Ectodermal cell (in vitro differentiated cells): ENCODE measurements at regions not wholly inside any gene's neighbourhood (a gene's known extent, or its start where the extent isn't known, plus 50 kb on each side); places are given as distances from the start of the nearest gene placed in this dataset.

ENCODE experiments used
- H3K27ac ChIP-seq: 2 replicates; pipeline ENCODE4 v1.7.0; 2013; ENCODE audit warnings: mild to moderate bottlenecking, low read depth, low read length; ENCODE audit not compliant: insufficient read depth, poor library complexity, severe bottlenecking
- H3K27me3 ChIP-seq: 2 replicates; pipeline ENCODE4 v1.7.0; 2013; ENCODE audit warnings: mild to moderate bottlenecking, low read length; ENCODE audit not compliant: insufficient read depth, control insufficient read depth, poor library complexity, severe bottlenecking
- H3K36me3 ChIP-seq: one replicate; pipeline ENCODE4 v1.7.0; 2013; ENCODE audit warnings: low read length; ENCODE audit not compliant: control insufficient read depth, insufficient read depth
- H3K4me1 ChIP-seq: one replicate; pipeline ENCODE4 v1.7.0; 2013; ENCODE audit warnings: low read length; ENCODE audit not compliant: control insufficient read depth, insufficient read depth
- H3K4me3 ChIP-seq: 2 replicates; pipeline ENCODE4 v1.7.0; 2013; ENCODE audit warnings: low read depth, low read length, control low read depth; ENCODE audit not compliant: insufficient read depth
- H3K9me3 ChIP-seq: 2 replicates; pipeline ENCODE4 v1.7.0; 2013; ENCODE audit warnings: mild to moderate bottlenecking, low read length, moderate library complexity; ENCODE audit not compliant: control insufficient read depth
- WGBS, 2 experiments: methylation state at CpG; one replicate each; pipeline ENCODE4 v1.1.7; 2013; ENCODE audit warnings: missing lambda C conversion rate in 2 of 2; 5-methylcytosine and 5-hydroxymethylcytosine counted together

DNA sequence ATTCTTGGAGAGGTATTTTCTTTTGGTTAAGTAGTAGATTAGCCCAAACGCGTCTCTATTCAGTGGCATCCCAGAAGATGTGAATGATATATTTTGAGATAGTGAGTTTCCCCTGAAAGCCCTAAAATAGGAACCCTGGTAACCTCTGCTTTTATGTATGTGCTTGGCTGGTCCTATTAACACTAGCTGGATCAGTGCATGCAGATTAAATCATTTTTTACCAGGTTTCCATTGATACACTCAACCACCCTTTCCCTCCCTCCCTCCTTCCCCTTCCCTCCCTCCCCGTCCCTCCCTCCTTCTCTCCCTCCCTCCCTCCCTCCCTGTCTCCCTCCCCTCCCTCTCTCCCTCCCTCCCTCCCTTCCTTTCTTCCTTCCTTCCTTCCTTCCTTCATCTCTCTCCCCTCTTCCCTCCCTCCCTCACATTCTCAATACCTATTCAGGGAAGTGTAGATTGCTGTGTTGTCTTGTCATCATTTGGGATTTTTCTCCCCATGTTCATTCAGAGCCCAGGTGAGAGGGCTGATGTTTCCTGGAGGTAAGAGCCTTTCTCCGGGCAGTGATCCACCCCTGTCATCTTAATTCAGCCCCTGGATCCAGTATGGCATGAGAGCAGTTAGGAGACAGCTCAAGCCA, 406.8 kb downstream of the PRDM2 start:
- WGBS, 2 experiments: 95 to 96% methylated on average over 3 of the region's 4 CpGs
- Histone ChIP-seq H3K9me3 (no peaks in the 10 kb centered on the region), H3K27ac (no peak overlapping the region), H3K4me1 (no peaks in the 10 kb centered on the region), H3K36me3 (no peaks in the 10 kb centered on the region), H3K27me3 (no peaks in the 10 kb centered on the region), H3K4me3 (no peak overlapping the region)

- Histone ChIP-seq H3K4me1 (no peaks in the 10 kb centered on the region), H3K27me3 (no peaks in the 10 kb centered on the region), H3K27ac (no peak overlapping the region), H3K36me3 (no peaks in the 10 kb centered on the region), H3K4me3 (no peak overlapping the region), H3K9me3 (no peaks in the 10 kb centered on the region)
- 87% methylated on average over 14 of the region's 14 CpGs for WGBS, 2 experiments
These were observed 408.6 kb downstream of the PRDM2 start for GRCh38 chr1:14108356-14109275.

DNA sequence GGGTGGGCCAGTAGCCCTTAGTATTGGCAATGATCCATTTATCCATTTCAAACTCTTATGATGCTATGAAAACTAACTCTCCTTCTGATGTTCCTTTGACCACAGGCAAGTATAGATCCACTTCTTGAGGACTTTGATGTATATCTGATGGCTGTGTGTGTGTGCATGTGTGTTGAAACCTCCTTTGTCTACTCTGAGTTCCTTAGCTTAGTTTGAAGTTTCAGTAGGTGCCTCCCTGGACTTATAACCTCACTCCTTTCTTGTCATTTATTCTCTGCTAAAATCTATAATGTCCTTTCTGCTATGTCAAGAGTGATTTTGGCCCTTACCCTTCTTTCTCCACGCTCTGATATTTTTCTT, 409.3 kb downstream of the PRDM2 start:
- no peaks in the 10 kb centered on the region for H3K36me3 ChIP-seq
- no peak overlapping the region for H3K4me3 ChIP-seq
- WGBS, 2 experiments: 92 to 95% methylated on average over 1 of the region's 1 CpG
- H3K27me3 ChIP-seq: no peaks in the 10 kb centered on the region
- no peaks in the 10 kb centered on the region for H3K4me1 ChIP-seq
- H3K27ac ChIP-seq: no peak overlapping the region
- H3K9me3 ChIP-seq: no peaks in the 10 kb centered on the region

- H3K36me3 ChIP-seq: no peaks in the 10 kb centered on the region
- H3K27me3 ChIP-seq: no peaks in the 10 kb centered on the region
- H3K27ac ChIP-seq: no peak overlapping the region
- WGBS, 2 experiments: 82 to 93% methylated on average over 2 of the region's 2 CpGs
- no peak overlapping the region for H3K4me3 ChIP-seq
- no peaks in the 10 kb centered on the region for H3K4me1 ChIP-seq
- no peaks in the 10 kb centered on the region for H3K9me3 ChIP-seq
These were observed 410.1 kb downstream of the PRDM2 start for GRCh38 chr1:14110040-14110439.

DNA sequence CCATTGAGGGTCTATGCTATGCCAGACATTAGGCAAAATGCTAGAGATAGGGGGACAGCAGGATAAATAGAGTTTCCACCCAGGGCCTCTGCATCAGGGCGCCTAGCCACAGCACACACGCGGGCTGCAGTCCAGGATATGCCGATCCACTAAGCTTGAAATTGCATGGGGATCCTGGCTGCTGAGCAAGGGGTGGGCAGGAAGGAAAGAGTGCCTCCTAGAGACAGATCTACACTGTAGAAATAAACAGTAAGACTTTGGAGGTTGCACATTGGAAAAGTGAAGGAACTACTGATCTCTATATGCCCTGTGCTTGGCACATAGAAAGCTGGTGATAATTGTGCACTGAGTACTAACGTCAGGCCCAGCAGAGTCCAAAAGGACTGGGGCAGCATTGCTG, 411.1 kb downstream of the PRDM2 start:
- H3K27me3 ChIP-seq: no peaks in the 10 kb centered on the region
- H3K4me1 ChIP-seq: no peaks in the 10 kb centered on the region
- H3K27ac ChIP-seq: no peak overlapping the region
- H3K9me3 ChIP-seq: no peaks in the 10 kb centered on the region
- 85 to 86% methylated on average over 5 of the region's 5 CpGs for WGBS, 2 experiments
- H3K36me3 ChIP-seq: no peaks in the 10 kb centered on the region
- no peak overlapping the region for H3K4me3 ChIP-seq

GRCh38 chr1:14112613-14113012, 412.6 kb downstream of the PRDM2 start:
- 90 to 100% methylated on average over 1 of the region's 1 CpG for WGBS, 2 experiments
- Histone ChIP-seq H3K27ac (no peak overlapping the region), H3K36me3 (no peaks in the 10 kb centered on the region), H3K4me1 (no peaks in the 10 kb centered on the region), H3K4me3 (no peak overlapping the region), H3K9me3 (no peaks in the 10 kb centered on the region), H3K27me3 (no peaks in the 10 kb centered on the region)

- Histone ChIP-seq H3K4me1 (no peaks in the 10 kb centered on the region), H3K4me3 (no peak overlapping the region), H3K27ac (no peak overlapping the region), H3K36me3 (no peaks in the 10 kb centered on the region), H3K9me3 (no peaks in the 10 kb centered on the region), H3K27me3 (no peaks in the 10 kb centered on the region)
- WGBS, 2 experiments: 86 to 87% methylated on average over 9 of the region's 9 CpGs
These were observed 413.3 kb downstream of the PRDM2 start for GRCh38 chr1:14113271-14113670.

- WGBS, 2 experiments: 56 to 57% methylated on average over 15 of the region's 15 CpGs
- Histone ChIP-seq H3K4me1 (no peaks in the 10 kb centered on the region), H3K27ac (no peak overlapping the region), H3K9me3 (no peaks in the 10 kb centered on the region), H3K27me3 (no peaks in the 10 kb centered on the region), H3K4me3 (no peak overlapping the region), H3K36me3 (no peaks in the 10 kb centered on the region)
These were observed 414.0 kb downstream of the PRDM2 start for GRCh38 chr1:14113841-14114567.

DNA sequence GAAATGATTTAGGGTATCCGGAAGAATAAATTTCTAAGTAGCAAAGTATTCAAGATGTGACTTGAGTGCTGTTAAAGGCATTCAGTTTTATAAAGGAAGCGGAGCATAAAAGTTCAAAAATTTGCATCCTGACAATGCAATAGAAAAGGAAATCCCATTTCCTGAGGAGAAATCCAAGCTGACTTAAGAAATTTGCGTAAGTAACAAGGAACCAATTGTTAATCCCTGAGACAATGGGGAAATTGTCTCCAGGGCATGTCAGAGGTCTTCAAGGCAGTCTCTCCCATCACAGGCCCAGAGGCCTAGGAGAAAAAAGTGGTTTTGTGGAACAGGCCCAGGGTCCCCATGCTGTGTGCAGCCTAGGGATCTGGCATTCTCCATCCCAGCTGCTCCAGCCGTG, 416.0 kb downstream of the PRDM2 start:
- Histone ChIP-seq H3K9me3 (no peaks in the 10 kb centered on the region), H3K4me1 (no peaks in the 10 kb centered on the region), H3K36me3 (no peaks in the 10 kb centered on the region), H3K4me3 (no peak overlapping the region), H3K27me3 (no peaks in the 10 kb centered on the region), H3K27ac (no peak overlapping the region)
- 91 to 94% methylated on average over 4 of the region's 4 CpGs for WGBS, 2 experiments

DNA sequence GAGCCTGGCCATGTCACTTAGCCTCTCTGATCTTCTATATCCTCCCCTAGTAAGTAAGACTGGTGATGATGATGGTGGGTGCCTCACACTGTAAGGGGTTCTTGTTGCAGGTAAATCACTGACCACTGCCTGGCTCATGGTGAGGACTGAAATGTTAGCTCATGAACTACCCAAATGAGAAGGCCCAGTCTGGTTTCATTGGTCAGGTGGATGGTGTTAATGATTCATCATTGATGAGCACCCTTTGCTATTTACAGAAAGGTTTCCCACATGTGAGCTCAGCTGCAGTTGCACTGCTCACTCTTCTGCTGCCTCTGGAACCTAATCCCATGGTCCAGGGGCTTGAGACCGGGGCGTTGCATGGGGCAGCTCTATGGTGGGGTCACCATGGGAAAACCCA, 417.7 kb downstream of the PRDM2 start:
- WGBS, 2 experiments: 90 to 95% methylated on average over 2 of the region's 2 CpGs
- no peaks in the 10 kb centered on the region for H3K4me1 ChIP-seq

More for the DNA sequence above, 417.7 kb downstream of the PRDM2 start:
- no peak overlapping the region for H3K27ac ChIP-seq
- no peaks in the 10 kb centered on the region for H3K27me3 ChIP-seq
- no peaks in the 10 kb centered on the region for H3K9me3 ChIP-seq
- no peaks in the 10 kb centered on the region for H3K36me3 ChIP-seq
- H3K4me3 ChIP-seq: no peak overlapping the region
